Naive thymus-derived CD4-positive, alpha-beta T cell (primary cell): ENCODE measurements at regions not wholly inside any gene's neighbourhood (a gene's known extent, or its start where the extent isn't known, plus 50 kb on each side); places are given as distances from the start of the nearest gene placed in this dataset.

ENCODE experiments used
- ATAC-seq: fragments of 150-1000 bp; cut with Tn5 transposase; 2 replicates; pipeline ENCODE4 v1.10.0; 2021; ENCODE audit warnings: mild to moderate bottlenecking, moderate library complexity
- CTCF ChIA-PET: fragments of 350-600 bp; sonication (Branson Sonifier 250); formaldehyde crosslinking; loops from one replicate; lab custom pipeline; 2021; ENCODE audit warnings: antibody characterized with exemption; lab: Charles Lee
- POLR2A ChIA-PET: fragments of 350-600 bp; sonication (Branson Sonifier 250); formaldehyde crosslinking; loops from one replicate; lab custom pipeline; 2021; ENCODE audit warnings: antibody characterized with exemption, inconsistent platforms; lab: Charles Lee
- DNase-seq, 9 donors: peaks; one replicate each; pipeline versions ENCODE4 v3.0.0 to v3.0.0-alpha.2; 2020 to 2022; ENCODE audit warnings: mixed read lengths in 1 of 9
- H3K27ac ChIP-seq: one replicate; pipeline ENCODE4 v1.7.0; 2013; ENCODE audit warnings: mild to moderate bottlenecking, low read depth, low read length, moderate library complexity
- H3K27me3 ChIP-seq, 2 donors: one replicate each; pipeline ENCODE4 v1.7.0; 2013; ENCODE audit warnings: low read length in 2 of 2, mild to moderate bottlenecking in 2 of 2, moderate library complexity in 2 of 2; ENCODE audit not compliant: control insufficient read depth in 2 of 2, insufficient read depth in 2 of 2
- H3K36me3 ChIP-seq, 3 experiments: 1 replicate in 2 of 3; 2 replicates in 1 of 3; pipeline ENCODE4 v1.7.0; 2013; ENCODE audit warnings: low read length in 3 of 3, mild to moderate bottlenecking in 3 of 3, moderate library complexity in 1 of 3; ENCODE audit not compliant: insufficient read depth in 3 of 3, control insufficient read depth in 2 of 3
- H3K4me1 ChIP-seq, 2 donors: one replicate each; pipeline ENCODE4 v1.7.0; 2013; ENCODE audit warnings: low read length in 2 of 2, mild to moderate bottlenecking in 2 of 2, moderate library complexity in 1 of 2; ENCODE audit not compliant: control insufficient read depth in 2 of 2, insufficient read depth in 2 of 2
- H3K4me3 ChIP-seq: 2 replicates; pipeline ENCODE4 v1.7.0; 2013; ENCODE audit warnings: mild to moderate bottlenecking, low read length
- H3K9me3 ChIP-seq, 3 experiments: 1 replicate in 2 of 3; 2 replicates in 1 of 3; pipeline ENCODE4 v1.7.0; 2013; ENCODE audit warnings: low read length in 3 of 3; ENCODE audit not compliant: control insufficient read depth in 2 of 3
- H3K27ac Mint-ChIP-seq, 9 donors: one replicate each; pipeline ENCODE4 v1.8.0; 2020 to 2022; ENCODE audit warnings: mixed read lengths in 9 of 9, mild to moderate bottlenecking in 8 of 9, moderate library complexity in 5 of 9, inconsistent platforms in 2 of 9
- H3K27me3 Mint-ChIP-seq, 5 donors: one replicate each; pipeline ENCODE4 v1.8.0; 2021 to 2022; ENCODE audit warnings: mixed read lengths in 5 of 5, mild to moderate bottlenecking in 1 of 5
- H3K36me3 Mint-ChIP-seq, 5 donors: one replicate each; pipeline ENCODE4 v1.8.0; 2020 to 2022; ENCODE audit warnings: mixed read lengths in 5 of 5, mild to moderate bottlenecking in 3 of 5, inconsistent platforms in 1 of 5
- H3K4me1 Mint-ChIP-seq, 7 donors: one replicate each; pipeline ENCODE4 v1.8.0; 2020 to 2022; ENCODE audit warnings: mixed read lengths in 7 of 7, mild to moderate bottlenecking in 3 of 7, inconsistent platforms in 1 of 7
- H3K4me3 Mint-ChIP-seq, 10 donors: one replicate each; pipeline ENCODE4 v1.8.0; 2020 to 2022; ENCODE audit warnings: mild to moderate bottlenecking in 10 of 10, mixed read lengths in 10 of 10, moderate library complexity in 6 of 10, inconsistent platforms in 2 of 10
- H3K9me3 Mint-ChIP-seq, 11 donors: one replicate each; pipeline ENCODE4 v1.8.0; 2020 to 2022; ENCODE audit warnings: mixed read lengths in 11 of 11, mild to moderate bottlenecking in 4 of 11, inconsistent platforms in 1 of 11, moderate library complexity in 1 of 11
- intact Hi-C, 2 donors: fragments of 100-400 bp; cut with micrococcal nuclease; formaldehyde crosslinking; loops; one replicate each; pipeline ENCODE4 v1.15.1; 2023

GRCh38 chr10:117601716-117602115, 59.2 kb downstream of the EMX2 start:
- intact Hi-C loops, result no loop called here
- no peak overlapping the region for H3K4me3 ChIP-seq
- no peaks in the 10 kb centered on the region for H3K4me1 ChIP-seq
- H3K27ac ChIP-seq, result no peak overlapping the region
- H3K36me3 ChIP-seq, result no peaks in the 10 kb centered on the region
- Mint-ChIP-seq H3K9me3 (peaks cover 0 to 4% (median 0%) of the 10 kb centered on the region in 11 donors), H3K36me3 (no peaks in the 10 kb centered on the region), H3K27ac (no peak overlapping the region), H3K4me3 (no peak overlapping the region), H3K27me3 (peaks cover 5 to 37% (median 17%) of the 10 kb centered on the region in 5 donors), H3K4me1 (no peaks in the 10 kb centered on the region)
- no peak for DNase-seq
- no peak for ATAC-seq
- POLR2A ChIA-PET, result no interaction called here
- H3K27me3 ChIP-seq, result peaks cover 0 to 3% of the 10 kb centered on the region in 2 donors
- CTCF ChIA-PET, result no interaction called here
- H3K9me3 ChIP-seq, result no peaks in the 10 kb centered on the region

GRCh38 chr10:117603081-117603480, 60.5 kb downstream of the EMX2 start:
- no peak overlapping the region for H3K4me3 Mint-ChIP-seq
- Histone ChIP-seq H3K27me3 (peaks cover 0 to 3% of the 10 kb centered on the region in 2 donors), H3K9me3 (no peaks in the 10 kb centered on the region), H3K36me3 (no peaks in the 10 kb centered on the region), H3K4me3 (no peak overlapping the region), H3K4me1 (no peaks in the 10 kb centered on the region), H3K27ac (no peak overlapping the region)
- peaks cover 5 to 29% (median 14%) of the 10 kb centered on the region in 5 donors for H3K27me3 Mint-ChIP-seq
- no peaks in the 10 kb centered on the region for H3K36me3 Mint-ChIP-seq
- ATAC-seq, result no peak
- H3K9me3 Mint-ChIP-seq, result peaks cover 0 to 4% (median 0%) of the 10 kb centered on the region in 11 donors
- DNase-seq, result no peak
- intact Hi-C loops, result no loop called here
- ChIA-PET POLR2A (no interaction called here), CTCF (no interaction called here)
- no peaks in the 10 kb centered on the region for H3K4me1 Mint-ChIP-seq
- peak overlapping the region in 1 of 9 donors; percentile 36 for H3K27ac Mint-ChIP-seq

- DNase-seq, result no peak
- Histone ChIP-seq H3K9me3 (no peaks in the 10 kb centered on the region), H3K4me3 (no peak overlapping the region), H3K27ac (no peak overlapping the region), H3K4me1 (no peaks in the 10 kb centered on the region), H3K36me3 (no peaks in the 10 kb centered on the region), H3K27me3 (peaks cover 0 to 3% of the 10 kb centered on the region in 2 donors)
- intact Hi-C loops, result no loop called here
- Mint-ChIP-seq H3K27me3 (peaks cover 5 to 27% (median 14%) of the 10 kb centered on the region in 5 donors), H3K4me3 (no peak overlapping the region), H3K4me1 (no peaks in the 10 kb centered on the region), H3K36me3 (no peaks in the 10 kb centered on the region), H3K9me3 (peaks cover 0 to 4% (median 0%) of the 10 kb centered on the region in 11 donors), H3K27ac (no peak overlapping the region)
- ChIA-PET CTCF (no interaction called here), POLR2A (no interaction called here)
- ATAC-seq, result no peak
Observed at GRCh38 chr10:117603726-117604125, 61.2 kb downstream of the EMX2 start.

GRCh38 chr10:117609095-117609795, 66.7 kb downstream of the EMX2 start:
- intact Hi-C loops, result no loop called here
- H3K27me3 ChIP-seq, result no peaks in the 10 kb centered on the region
- H3K9me3 Mint-ChIP-seq, result peaks cover 0 to 2% (median 0%) of the 10 kb centered on the region in 11 donors
- no peak overlapping the region for H3K4me3 Mint-ChIP-seq
- ChIA-PET CTCF (no interaction called here), POLR2A (no interaction called here)
- ATAC-seq (no peak), DNase-seq (no peak)
- H3K27ac ChIP-seq, result no peak overlapping the region
- peaks cover 2 to 28% (median 18%) of the 10 kb centered on the region in 5 donors for H3K27me3 Mint-ChIP-seq
- H3K4me3 ChIP-seq, result no peak overlapping the region
- H3K27ac Mint-ChIP-seq, result no peak overlapping the region
- H3K36me3 Mint-ChIP-seq, result no peaks in the 10 kb centered on the region
- no peaks in the 10 kb centered on the region for H3K4me1 ChIP-seq
- H3K9me3 ChIP-seq, result no peaks in the 10 kb centered on the region
- no peaks in the 10 kb centered on the region for H3K4me1 Mint-ChIP-seq
- no peaks in the 10 kb centered on the region for H3K36me3 ChIP-seq

GRCh38 chr10:117609796-117610170, 67.2 kb downstream of the EMX2 start:
- H3K4me3 ChIP-seq, result no peak overlapping the region
- POLR2A ChIA-PET, result no interaction called here
- H3K4me1 Mint-ChIP-seq, result no peaks in the 10 kb centered on the region
- DNase-seq (no peak), ATAC-seq (no peak)
- no peak overlapping the region for H3K4me3 Mint-ChIP-seq
- no peaks in the 10 kb centered on the region for H3K4me1 ChIP-seq
- intact Hi-C loops, result no loop called here
- CTCF ChIA-PET, result no interaction called here
- H3K27ac ChIP-seq, result no peak overlapping the region
- peaks cover 2 to 25% (median 22%) of the 10 kb centered on the region in 5 donors for H3K27me3 Mint-ChIP-seq
- no peaks in the 10 kb centered on the region for H3K9me3 ChIP-seq
- no peaks in the 10 kb centered on the region for H3K36me3 Mint-ChIP-seq
- H3K27ac Mint-ChIP-seq, result no peak overlapping the region
- no peaks in the 10 kb centered on the region for H3K27me3 ChIP-seq
- no peaks in the 10 kb centered on the region for H3K36me3 ChIP-seq
- H3K9me3 Mint-ChIP-seq, result peaks cover 0 to 2% (median 0%) of the 10 kb centered on the region in 11 donors

GRCh38 chr10:117610321-117610720, 67.8 kb downstream of the EMX2 start:
- ATAC-seq, result no peak
- Histone ChIP-seq H3K9me3 (no peaks in the 10 kb centered on the region), H3K27ac (no peak overlapping the region), H3K27me3 (no peaks in the 10 kb centered on the region), H3K4me1 (no peaks in the 10 kb centered on the region), H3K36me3 (no peaks in the 10 kb centered on the region), H3K4me3 (no peak overlapping the region)
- intact Hi-C loops, result no loop called here
- no peak overlapping the region for H3K4me3 Mint-ChIP-seq
- ChIA-PET CTCF (no interaction called here), POLR2A (no interaction called here)
- H3K27ac Mint-ChIP-seq, result no peak overlapping the region
- H3K27me3 Mint-ChIP-seq, result peaks cover 2 to 24% (median 22%) of the 10 kb centered on the region in 5 donors
- H3K36me3 Mint-ChIP-seq, result no peaks in the 10 kb centered on the region
- H3K4me1 Mint-ChIP-seq, result no peaks in the 10 kb centered on the region
- no peak for DNase-seq
- peaks cover 0 to 2% (median 0%) of the 10 kb centered on the region in 11 donors for H3K9me3 Mint-ChIP-seq

GRCh38 chr10:117612113-117612512, 69.6 kb downstream of the EMX2 start:
- H3K36me3 ChIP-seq, result no peaks in the 10 kb centered on the region
- H3K4me3 Mint-ChIP-seq, result no peak overlapping the region
- H3K4me1 Mint-ChIP-seq, result no peaks in the 10 kb centered on the region
- H3K27ac ChIP-seq, result no peak overlapping the region
- ATAC-seq (no peak), DNase-seq (no peak)
- peaks cover 0 to 2% (median 0%) of the 10 kb centered on the region in 11 donors for H3K9me3 Mint-ChIP-seq
- peaks cover 0 to 33% (median 22%) of the 10 kb centered on the region in 5 donors for H3K27me3 Mint-ChIP-seq
- intact Hi-C loops, result no loop called here
- no peaks in the 10 kb centered on the region for H3K9me3 ChIP-seq
- H3K4me1 ChIP-seq, result no peaks in the 10 kb centered on the region
- CTCF ChIA-PET, result no interaction called here
- no peak overlapping the region for H3K27ac Mint-ChIP-seq
- POLR2A ChIA-PET, result no interaction called here
- H3K4me3 ChIP-seq, result no peak overlapping the region
- H3K36me3 Mint-ChIP-seq, result no peaks in the 10 kb centered on the region
- no peaks in the 10 kb centered on the region for H3K27me3 ChIP-seq
